CD4-positive, alpha-beta memory T cell (primary cell): ENCODE measurements at regions not wholly inside any gene's neighbourhood (a gene's known extent, or its start where the extent isn't known, plus 50 kb on each side); places are given as distances from the start of the nearest gene placed in this dataset.

ENCODE experiments used
- CTCF ChIA-PET: fragments of 350-600 bp; sonication (Branson Sonifier 250); formaldehyde crosslinking; loops from one replicate; lab custom pipeline; 2021; ENCODE audit warnings: inconsistent platforms; ENCODE audit not compliant: partially characterized antibody; lab: Charles Lee
- POLR2A ChIA-PET: fragments of 350-600 bp; sonication (Branson Sonifier 250); formaldehyde crosslinking; loops from one replicate; lab custom pipeline; 2021; ENCODE audit not compliant: partially characterized antibody; lab: Charles Lee
- DNase-seq, 5 donors: peaks; one replicate each; pipeline versions ENCODE4 v3.0.0 to v3.0.0-alpha.2; 2020 to 2022; ENCODE audit warnings: mixed read lengths in 1 of 5
- H3K27ac ChIP-seq: one replicate; pipeline ENCODE4 v1.7.0; 2013; ENCODE audit warnings: low read depth, low read length
- H3K27me3 ChIP-seq: 2 replicates; pipeline ENCODE4 v1.7.0; 2013; ENCODE audit warnings: mild to moderate bottlenecking, low read length, moderate library complexity; ENCODE audit not compliant: insufficient read depth
- H3K36me3 ChIP-seq: 2 replicates; pipeline ENCODE4 v1.7.0; 2013; ENCODE audit warnings: mild to moderate bottlenecking, low read length, moderate library complexity; ENCODE audit not compliant: insufficient read depth
- H3K4me1 ChIP-seq: 2 replicates; pipeline ENCODE4 v1.7.0; 2013; ENCODE audit warnings: mild to moderate bottlenecking, low read length, moderate library complexity; ENCODE audit not compliant: insufficient read depth
- H3K4me3 ChIP-seq, 2 donors: one replicate each; pipeline ENCODE4 v1.7.0; 2013; ENCODE audit warnings: low read length in 2 of 2, mild to moderate bottlenecking in 1 of 2
- H3K9me3 ChIP-seq, 2 donors: one replicate each; pipeline ENCODE4 v1.7.0; 2013; ENCODE audit warnings: low read length in 2 of 2, control low read depth in 1 of 2; ENCODE audit not compliant: control insufficient read depth in 1 of 2
- H3K27ac Mint-ChIP-seq, 7 donors: one replicate each; pipeline ENCODE4 v1.8.0; 2020 to 2021; ENCODE audit warnings: mixed read lengths in 7 of 7, mild to moderate bottlenecking in 6 of 7, inconsistent platforms in 3 of 7, moderate library complexity in 3 of 7
- H3K27me3 Mint-ChIP-seq, 2 donors: one replicate each; pipeline ENCODE4 v1.8.0; 2020 to 2021; ENCODE audit warnings: mixed read lengths in 2 of 2
- H3K36me3 Mint-ChIP-seq, 2 donors: one replicate each; pipeline ENCODE4 v1.8.0; 2020 to 2021; ENCODE audit warnings: mixed read lengths in 2 of 2, inconsistent platforms in 1 of 2, mild to moderate bottlenecking in 1 of 2
- H3K4me1 Mint-ChIP-seq, 4 donors: one replicate each; pipeline ENCODE4 v1.8.0; 2020 to 2021; ENCODE audit warnings: mixed read lengths in 4 of 4, mild to moderate bottlenecking in 1 of 4
- H3K4me3 Mint-ChIP-seq, 8 donors: one replicate each; pipeline ENCODE4 v1.8.0; 2020 to 2021; ENCODE audit warnings: mixed read lengths in 8 of 8, mild to moderate bottlenecking in 7 of 8, moderate library complexity in 6 of 8, inconsistent platforms in 3 of 8
- H3K9me3 Mint-ChIP-seq, 8 donors: one replicate each; pipeline ENCODE4 v1.8.0; 2020 to 2021; ENCODE audit warnings: mixed read lengths in 8 of 8, mild to moderate bottlenecking in 5 of 8, inconsistent platforms in 3 of 8, moderate library complexity in 1 of 8
- intact Hi-C: fragments of 100-400 bp; cut with micrococcal nuclease; formaldehyde crosslinking; loops from one replicate; pipeline ENCODE4 v1.15.1; 2023

DNA sequence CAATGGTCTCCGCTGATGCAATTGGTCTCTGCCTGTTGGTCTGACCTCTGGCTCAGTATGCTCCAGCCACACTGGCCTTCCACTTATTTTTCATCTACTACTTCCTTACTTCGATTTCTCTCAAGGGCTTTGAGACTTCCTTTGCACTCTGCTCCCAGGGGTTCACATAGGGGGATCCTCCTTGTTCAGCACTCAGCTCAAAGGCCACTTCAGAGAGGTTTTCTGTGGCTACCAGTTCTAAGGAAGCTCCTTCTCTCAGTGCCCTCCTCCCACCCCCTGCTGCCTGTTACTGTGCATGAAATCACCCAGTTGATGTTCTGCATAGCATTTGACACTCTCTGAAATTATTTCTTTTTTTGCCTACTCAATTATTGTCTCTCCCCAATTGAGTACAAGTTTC lies 476.4 kb downstream of the HS3ST3B1 start:
- Mint-ChIP-seq H3K36me3 (no peaks in the 10 kb centered on the region), H3K27ac (no peak overlapping the region), H3K9me3 (peaks cover 0 to 5% (median 1%) of the 10 kb centered on the region in 8 donors), H3K4me3 (no peak overlapping the region), H3K4me1 (no peaks in the 10 kb centered on the region), H3K27me3 (peaks cover 12 to 23% of the 10 kb centered on the region in 2 donors)
- intact Hi-C loops = no loop called here
- ChIA-PET CTCF (no interaction called here), POLR2A (no interaction called here)
- no peaks in the 10 kb centered on the region for H3K4me1 ChIP-seq
- no peak for DNase-seq
- H3K9me3 ChIP-seq = no peaks in the 10 kb centered on the region
- H3K4me3 ChIP-seq = no peak overlapping the region
- no peak overlapping the region for H3K27ac ChIP-seq
- no peaks in the 10 kb centered on the region for H3K27me3 ChIP-seq
- H3K36me3 ChIP-seq = no peaks in the 10 kb centered on the region

DNA sequence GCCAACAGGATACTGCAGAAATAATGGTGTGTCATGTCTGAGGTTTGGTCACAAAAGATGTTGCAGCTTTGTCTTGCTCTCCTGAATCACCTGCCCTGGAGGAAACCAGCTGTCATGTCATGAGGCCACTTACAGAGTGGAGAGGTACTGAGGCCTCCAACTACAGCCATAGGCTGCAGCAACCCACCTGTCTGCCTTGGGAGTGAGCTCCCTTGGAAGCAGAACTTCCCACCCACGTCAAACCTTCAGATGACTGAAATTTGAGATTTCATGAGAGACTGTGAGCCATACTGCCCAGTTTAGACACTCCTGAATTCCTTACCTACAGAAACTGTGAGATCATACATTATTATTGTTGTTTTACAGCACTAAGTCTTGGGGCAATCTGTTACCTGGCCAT lies 475.9 kb downstream of the HS3ST3B1 start:
- POLR2A ChIA-PET = no interaction called here
- Histone ChIP-seq H3K4me3 (no peak overlapping the region), H3K36me3 (no peaks in the 10 kb centered on the region), H3K4me1 (no peaks in the 10 kb centered on the region), H3K27ac (no peak overlapping the region), H3K27me3 (no peaks in the 10 kb centered on the region), H3K9me3 (no peaks in the 10 kb centered on the region)
- intact Hi-C loops = no loop called here
- Mint-ChIP-seq H3K4me1 (no peaks in the 10 kb centered on the region), H3K36me3 (no peaks in the 10 kb centered on the region), H3K27ac (no peak overlapping the region), H3K9me3 (peaks cover 0 to 5% (median 1%) of the 10 kb centered on the region in 8 donors), H3K27me3 (peaks cover 12 to 23% of the 10 kb centered on the region in 2 donors), H3K4me3 (no peak overlapping the region)
- no peak for DNase-seq
- CTCF ChIA-PET = no interaction called here

DNA sequence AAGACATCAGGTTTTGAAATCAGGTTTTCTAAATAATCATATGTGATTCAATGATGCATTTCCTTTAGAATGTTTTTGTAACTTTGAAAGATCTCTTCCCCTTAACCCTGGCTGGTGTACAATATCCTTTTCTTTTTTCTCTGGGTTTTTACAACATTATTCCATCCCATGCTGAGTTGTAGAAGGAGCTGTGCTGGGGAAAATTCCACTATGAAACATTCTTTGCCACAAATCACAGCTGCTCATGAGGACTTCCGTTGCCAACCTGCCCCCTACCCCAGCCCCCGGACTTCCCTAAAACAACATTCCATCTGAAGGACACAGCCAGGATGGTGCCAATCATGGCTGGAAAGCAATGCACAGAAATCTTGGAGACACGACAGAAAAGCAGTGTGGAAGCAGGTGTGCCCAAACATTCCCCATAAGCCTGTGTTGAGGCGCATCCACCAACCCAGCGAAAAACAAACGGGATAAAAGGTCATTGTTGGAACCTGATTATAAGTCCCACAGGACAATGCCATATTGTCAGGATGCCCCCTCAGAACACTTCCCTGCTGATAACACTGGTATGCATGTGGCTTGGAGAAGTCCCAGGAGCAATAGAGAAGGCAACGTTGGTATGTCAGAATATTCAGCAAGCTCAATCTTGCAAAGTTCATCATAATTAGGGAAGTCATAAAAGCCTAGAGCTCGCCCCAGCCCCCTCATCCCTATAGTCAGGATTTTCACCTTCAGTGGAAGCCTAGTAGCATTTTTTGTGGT lies 475.0 kb downstream of the HS3ST3B1 start:
- Mint-ChIP-seq H3K4me1 (no peaks in the 10 kb centered on the region), H3K36me3 (no peaks in the 10 kb centered on the region), H3K9me3 (peaks cover 0 to 5% (median 1%) of the 10 kb centered on the region in 8 donors), H3K27me3 (peaks cover 11 to 23% of the 10 kb centered on the region in 2 donors), H3K4me3 (no peak overlapping the region), H3K27ac (no peak overlapping the region)
- POLR2A ChIA-PET = no interaction called here
- Histone ChIP-seq H3K36me3 (no peaks in the 10 kb centered on the region), H3K27me3 (no peaks in the 10 kb centered on the region), H3K4me3 (no peak overlapping the region), H3K27ac (no peak overlapping the region), H3K9me3 (no peaks in the 10 kb centered on the region), H3K4me1 (no peaks in the 10 kb centered on the region)
- CTCF ChIA-PET = no interaction called here
- intact Hi-C loops = no loop called here
- DNase-seq = no peak

DNA sequence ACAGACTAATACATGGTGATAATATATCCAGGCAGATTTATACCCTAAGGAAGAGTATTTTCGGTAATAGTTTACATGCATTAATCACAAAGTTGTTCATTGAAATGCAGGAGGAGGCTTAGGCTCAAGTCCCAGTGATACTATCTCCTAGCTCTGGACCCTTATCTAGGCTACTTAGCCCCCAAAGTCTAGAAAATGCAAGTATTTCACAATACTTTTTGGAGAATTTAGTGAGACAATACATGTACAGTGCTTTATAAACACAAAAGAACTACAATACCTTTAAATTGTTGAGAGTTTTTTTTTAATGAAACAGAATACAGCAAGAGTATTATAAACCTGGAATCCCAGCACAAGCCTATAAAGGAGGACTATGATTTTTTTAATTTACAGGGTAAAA lies 473.9 kb downstream of the HS3ST3B1 start:
- Histone ChIP-seq H3K27me3 (no peaks in the 10 kb centered on the region), H3K9me3 (no peaks in the 10 kb centered on the region), H3K4me3 (no peak overlapping the region), H3K36me3 (no peaks in the 10 kb centered on the region), H3K4me1 (no peaks in the 10 kb centered on the region), H3K27ac (no peak overlapping the region)
- no peak overlapping the region for H3K27ac Mint-ChIP-seq
- no peaks in the 10 kb centered on the region for H3K4me1 Mint-ChIP-seq
- POLR2A ChIA-PET = no interaction called here
- DNase-seq = no peak
- H3K4me3 Mint-ChIP-seq = no peak overlapping the region
- peaks cover 11 to 23% of the 10 kb centered on the region in 2 donors for H3K27me3 Mint-ChIP-seq
- no peaks in the 10 kb centered on the region for H3K36me3 Mint-ChIP-seq
- H3K9me3 Mint-ChIP-seq = peaks cover 0 to 12% (median 2%) of the 10 kb centered on the region in 8 donors
- intact Hi-C loops = no loop called here
- CTCF ChIA-PET = no interaction called here

DNA sequence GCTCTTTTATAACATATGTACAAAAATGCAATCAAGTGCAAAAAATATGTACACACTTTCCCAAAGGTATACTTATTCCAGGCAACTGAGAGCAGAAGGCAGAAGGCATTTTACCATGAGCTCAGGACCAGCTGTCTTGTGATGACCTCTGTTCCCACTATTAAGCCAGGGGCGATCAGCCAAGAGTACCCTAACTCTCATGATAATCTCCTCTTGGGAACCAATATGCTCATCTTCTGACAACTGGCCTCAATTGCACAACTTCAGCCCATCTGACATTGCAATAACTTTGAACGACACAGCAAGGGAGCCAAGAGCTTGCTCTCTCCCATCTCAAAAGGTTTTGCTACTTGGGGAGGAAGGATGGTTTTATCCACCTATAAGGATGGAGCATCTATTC lies 471.9 kb downstream of the HS3ST3B1 start:
- H3K4me1 Mint-ChIP-seq = no peaks in the 10 kb centered on the region
- Histone ChIP-seq H3K27ac (no peak overlapping the region), H3K36me3 (no peaks in the 10 kb centered on the region), H3K27me3 (no peaks in the 10 kb centered on the region), H3K4me1 (no peaks in the 10 kb centered on the region), H3K9me3 (peaks cover 0 to 4% of the 10 kb centered on the region in 2 donors), H3K4me3 (no peak overlapping the region)
- no peak overlapping the region for H3K27ac Mint-ChIP-seq
- ChIA-PET CTCF (no interaction called here), POLR2A (no interaction called here)
- H3K9me3 Mint-ChIP-seq = peaks cover 0 to 27% (median 12%) of the 10 kb centered on the region in 8 donors
- H3K36me3 Mint-ChIP-seq = no peaks in the 10 kb centered on the region
- H3K4me3 Mint-ChIP-seq = no peak overlapping the region
- intact Hi-C loops = no loop called here
- H3K27me3 Mint-ChIP-seq = peaks cover 9 to 23% of the 10 kb centered on the region in 2 donors
- DNase-seq = no peak

DNA sequence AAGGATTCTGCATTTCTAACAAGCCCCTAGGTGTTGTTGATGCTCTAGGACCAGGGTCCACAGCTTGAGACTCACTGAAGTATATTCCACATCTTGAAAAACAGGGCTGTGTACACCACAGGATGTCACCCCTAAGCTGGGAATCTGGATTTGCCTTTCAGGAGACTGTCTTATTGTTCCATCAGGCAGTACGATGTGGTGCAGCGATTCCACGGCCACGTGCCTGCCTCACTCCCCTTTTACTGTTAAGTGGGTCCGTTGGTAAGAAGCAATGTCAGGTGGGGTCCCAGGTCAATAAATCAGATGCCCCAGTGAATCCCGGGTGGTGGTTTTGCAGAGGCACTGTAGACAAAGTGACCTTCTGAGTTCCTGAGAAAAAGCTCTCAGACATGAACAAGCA lies 470.7 kb downstream of the HS3ST3B1 start:
- POLR2A ChIA-PET = no interaction called here

DNA sequence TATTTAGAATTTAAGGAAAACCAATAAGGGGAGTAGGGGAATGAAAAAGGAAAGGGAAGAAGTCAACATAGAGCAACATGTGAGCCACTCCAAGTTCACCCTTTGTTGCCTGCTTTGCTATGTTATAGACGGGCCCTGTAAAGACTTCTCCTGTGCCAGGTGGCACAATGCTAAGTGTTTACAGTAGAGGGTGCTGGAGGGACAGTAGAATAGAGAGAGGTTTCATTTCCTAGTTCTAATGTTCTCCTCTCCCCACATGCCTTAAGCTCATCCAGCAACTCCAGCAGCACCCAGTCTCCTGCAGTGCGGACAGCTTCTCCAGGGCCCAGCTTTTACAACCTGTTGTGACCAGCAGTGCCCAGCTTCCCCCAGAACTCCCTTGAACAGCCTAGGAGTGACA lies 468.0 kb downstream of the HS3ST3B1 start:
- Mint-ChIP-seq H3K27me3 (peaks cover 0 to 11% of the 10 kb centered on the region in 2 donors), H3K27ac (no peak overlapping the region), H3K4me3 (no peak overlapping the region), H3K36me3 (no peaks in the 10 kb centered on the region), H3K4me1 (no peaks in the 10 kb centered on the region), H3K9me3 (peaks cover 0 to 26% (median 12%) of the 10 kb centered on the region in 8 donors)
- ChIA-PET CTCF (no interaction called here), POLR2A (no interaction called here)
- Histone ChIP-seq H3K4me3 (no peak overlapping the region), H3K9me3 (peaks cover 0 to 4% of the 10 kb centered on the region in 2 donors), H3K27me3 (no peaks in the 10 kb centered on the region), H3K4me1 (no peaks in the 10 kb centered on the region), H3K27ac (no peak overlapping the region), H3K36me3 (no peaks in the 10 kb centered on the region)
- no peak for DNase-seq
- intact Hi-C loops = no loop called here

More for the DNA sequence above, 470.7 kb downstream of the HS3ST3B1 start:
- intact Hi-C loops = no loop called here
- Mint-ChIP-seq H3K9me3 (peaks cover 0 to 30% (median 12%) of the 10 kb centered on the region in 8 donors), H3K36me3 (no peaks in the 10 kb centered on the region), H3K4me3 (no peak overlapping the region), H3K4me1 (no peaks in the 10 kb centered on the region), H3K27me3 (peaks cover 7 to 19% of the 10 kb centered on the region in 2 donors), H3K27ac (no peak overlapping the region)
- no peaks in the 10 kb centered on the region for H3K4me1 ChIP-seq
- no peaks in the 10 kb centered on the region for H3K36me3 ChIP-seq
- CTCF ChIA-PET = no interaction called here
- no peak overlapping the region for H3K27ac ChIP-seq
- peaks cover 0 to 4% of the 10 kb centered on the region in 2 donors for H3K9me3 ChIP-seq
- DNase-seq = no peak
- H3K4me3 ChIP-seq = no peak overlapping the region
- no peaks in the 10 kb centered on the region for H3K27me3 ChIP-seq
